ENCODE measurements at regions not wholly inside any gene's neighbourhood (a gene's known extent, or its start where the extent isn't known, plus 50 kb on each side); places are given as distances from the start of the nearest gene placed in this dataset.

DNA sequence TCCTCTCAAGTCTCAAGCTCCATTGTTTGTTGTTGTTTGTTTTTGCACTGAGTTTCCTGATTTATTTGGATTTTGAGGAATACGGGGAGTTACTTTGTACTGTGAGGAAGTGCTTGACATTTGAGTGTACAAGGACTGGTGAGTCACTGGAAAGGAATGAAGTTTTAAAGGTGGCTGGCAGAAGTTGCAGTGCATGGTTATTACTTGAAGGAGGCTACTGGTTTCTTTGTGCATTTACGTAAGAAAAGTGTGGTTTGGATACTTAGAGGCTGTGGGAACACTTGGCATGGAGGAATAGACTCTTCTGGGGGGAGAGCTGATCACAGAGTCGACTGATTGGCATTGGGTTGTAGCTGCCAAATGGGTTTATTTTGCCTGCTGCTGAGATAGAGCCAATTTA lies 919.0 kb downstream of the TAF11L14 start:
- TF ChIP-seq CTCF (IDR thresholded peaks at IDR 0.05; ENCODE audit: poor library complexity) = no peak
- TF ChIP-seq EZH2 (IDR thresholded peaks at IDR 0.05; ENCODE audit: borderline replicate concordance) = no peak
